ENCODE measurements at regions not wholly inside any gene's neighbourhood (a gene's known extent, or its start where the extent isn't known, plus 50 kb on each side); places are given as distances from the start of the nearest gene placed in this dataset.

- no peaks in the 10 kb centered on the region for H3K9me3 ChIP-seq (replicated peaks in 1 of 3)
- no peaks in the 10 kb centered on the region for H3K4me1 ChIP-seq (replicated peaks in 1 of 2)
- intact Hi-C loops (cut with DNase I), result no loop called here
- H3K27ac ChIP-seq, result no peak overlapping the region
- DNase-seq, result no peak
- H3K36me3 ChIP-seq (replicated peaks in 1 of 2), result no peaks in the 10 kb centered on the region
- no peak overlapping the region for H3K4me3 ChIP-seq
- H3K27me3 ChIP-seq, result no peaks in the 10 kb centered on the region
- no peak for TF ChIP-seq POLR2A (IDR thresholded peaks at IDR 0.05)
- TF ChIP-seq CTCF (IDR thresholded peaks at IDR 0.05), result no peak
Observed at GRCh38 chr6:93794166-93794565, 374.8 kb upstream of the EPHA7 start.

- no peak for TF ChIP-seq CTCF (IDR thresholded peaks at IDR 0.05)
- TF ChIP-seq POLR2A (IDR thresholded peaks at IDR 0.05), result no peak
- intact Hi-C loops (cut with DNase I), result no loop called here
- no peaks in the 10 kb centered on the region for H3K36me3 ChIP-seq (replicated peaks in 1 of 2)
- 48 to 66% (median 54%) methylated on average over 4 of the region's 4 CpGs for WGBS, 4 donors
- H3K27me3 ChIP-seq, result no peaks in the 10 kb centered on the region
- no peaks in the 10 kb centered on the region for H3K4me1 ChIP-seq (replicated peaks in 1 of 2)
- H3K9me3 ChIP-seq (replicated peaks in 1 of 3), result no peaks in the 10 kb centered on the region
- DNase-seq, result no peak
- no peak overlapping the region for H3K4me3 ChIP-seq
- H3K27ac ChIP-seq, result no peak overlapping the region
Observed at GRCh38 chr6:93792746-93793145, 373.4 kb upstream of the EPHA7 start.

GRCh38 chr6:93790981-93791380 lies 371.6 kb upstream of the EPHA7 start:
- no peak for TF ChIP-seq CTCF (IDR thresholded peaks at IDR 0.05)
- TF ChIP-seq POLR2A (IDR thresholded peaks at IDR 0.05), result no peak
- Histone ChIP-seq H3K36me3 (replicated peaks in 1 of 2) (no peaks in the 10 kb centered on the region), H3K4me3 (no peak overlapping the region), H3K27ac (no peak overlapping the region), H3K4me1 (replicated peaks in 1 of 2) (no peaks in the 10 kb centered on the region), H3K9me3 (replicated peaks in 1 of 3) (no peaks in the 10 kb centered on the region), H3K27me3 (no peaks in the 10 kb centered on the region)
- WGBS, 4 donors, result 51 to 74% (median 60%) methylated on average over 1 of the region's 1 CpG
- intact Hi-C loops (cut with DNase I), result no loop called here
- no peak for DNase-seq

GRCh38 chr6:93789532-93789931 lies 370.2 kb upstream of the EPHA7 start:
- 71 to 76% (median 73%) methylated on average over 2 of the region's 2 CpGs for WGBS, 4 donors
- intact Hi-C loops (cut with DNase I), result no loop called here
- no peaks in the 10 kb centered on the region for H3K36me3 ChIP-seq (replicated peaks in 1 of 2)
- H3K27me3 ChIP-seq, result no peaks in the 10 kb centered on the region
- H3K4me3 ChIP-seq, result no peak overlapping the region
- TF ChIP-seq POLR2A (IDR thresholded peaks at IDR 0.05) (no peak), CTCF (IDR thresholded peaks at IDR 0.05) (no peak)
- no peaks in the 10 kb centered on the region for H3K9me3 ChIP-seq (replicated peaks in 1 of 3)
- no peak overlapping the region for H3K27ac ChIP-seq
- no peak for DNase-seq
- H3K4me1 ChIP-seq (replicated peaks in 1 of 2), result no peaks in the 10 kb centered on the region

All from adrenal gland (tissue), 9 donors.